ENCODE measurements at regions not wholly inside any gene's neighbourhood (a gene's known extent, or its start where the extent isn't known, plus 50 kb on each side); places are given as distances from the start of the nearest gene placed in this dataset.
A peak's percentile ranks its signal among the peaks of the same experiment; 100 is the strongest.
"Not testable (repeated sequence)": the region's sequence is repeated elsewhere in the genome, so short reads cannot be mapped to it uniquely, and the experiment has no call there.

- H3K36me3 ChIP-seq (ENCODE audit: control insufficient read depth in 2 of 3, insufficient read depth in 3 of 3, low read length in 3 of 3): no peaks in the 10 kb centered on the region
- FAIRE-seq: no peak
- no peak overlapping the region for H3K4me3 ChIP-seq (ENCODE audit: low read length in 3 of 3)
- peak in 3 of 5 donors; percentile 24 to 65 (median 37) for DNase-seq
- TF ChIP-seq, protein P1, sequence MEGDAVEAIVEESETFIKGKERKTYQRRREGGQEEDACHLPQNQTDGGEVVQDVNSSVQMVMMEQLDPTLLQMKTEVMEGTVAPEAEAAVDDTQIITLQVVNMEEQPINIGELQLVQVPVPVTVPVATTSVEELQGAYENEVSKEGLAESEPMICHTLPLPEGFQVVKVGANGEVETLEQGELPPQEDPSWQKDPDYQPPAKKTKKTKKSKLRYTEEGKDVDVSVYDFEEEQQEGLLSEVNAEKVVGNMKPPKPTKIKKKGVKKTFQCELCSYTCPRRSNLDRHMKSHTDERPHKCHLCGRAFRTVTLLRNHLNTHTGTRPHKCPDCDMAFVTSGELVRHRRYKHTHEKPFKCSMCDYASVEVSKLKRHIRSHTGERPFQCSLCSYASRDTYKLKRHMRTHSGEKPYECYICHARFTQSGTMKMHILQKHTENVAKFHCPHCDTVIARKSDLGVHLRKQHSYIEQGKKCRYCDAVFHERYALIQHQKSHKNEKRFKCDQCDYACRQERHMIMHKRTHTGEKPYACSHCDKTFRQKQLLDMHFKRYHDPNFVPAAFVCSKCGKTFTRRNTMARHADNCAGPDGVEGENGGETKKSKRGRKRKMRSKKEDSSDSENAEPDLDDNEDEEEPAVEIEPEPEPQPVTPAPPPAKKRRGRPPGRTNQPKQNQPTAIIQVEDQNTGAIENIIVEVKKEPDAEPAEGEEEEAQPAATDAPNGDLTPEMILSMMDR (IDR thresholded peaks at IDR 0.05; ENCODE audit: borderline replicate concordance, extremely low read depth, insufficient read depth): no peak
- H3K27ac ChIP-seq (ENCODE audit: low read depth in 2 of 2, low read length in 2 of 2): no peak overlapping the region
- intact Hi-C loops (cut with DNase I): no loop called here
- no peaks in the 10 kb centered on the region for H3K27me3 ChIP-seq (ENCODE audit: control insufficient read depth, insufficient read depth, low read length)
- no peak overlapping the region for H3K9ac ChIP-seq (ENCODE audit: low read length in 3 of 3)
- no peaks in the 10 kb centered on the region for H3K4me1 ChIP-seq (ENCODE audit: control insufficient read depth in 2 of 3, insufficient read depth in 2 of 3, low read depth in 1 of 3, low read length in 3 of 3)
- no peaks in the 10 kb centered on the region for H3K9me3 ChIP-seq (ENCODE audit: control insufficient read depth in 2 of 3, insufficient read depth in 1 of 3, low read length in 3 of 3)
Measured at GRCh38 chr1:5682626-5683225, 309.5 kb downstream of the NPHP4 start.

DNA sequence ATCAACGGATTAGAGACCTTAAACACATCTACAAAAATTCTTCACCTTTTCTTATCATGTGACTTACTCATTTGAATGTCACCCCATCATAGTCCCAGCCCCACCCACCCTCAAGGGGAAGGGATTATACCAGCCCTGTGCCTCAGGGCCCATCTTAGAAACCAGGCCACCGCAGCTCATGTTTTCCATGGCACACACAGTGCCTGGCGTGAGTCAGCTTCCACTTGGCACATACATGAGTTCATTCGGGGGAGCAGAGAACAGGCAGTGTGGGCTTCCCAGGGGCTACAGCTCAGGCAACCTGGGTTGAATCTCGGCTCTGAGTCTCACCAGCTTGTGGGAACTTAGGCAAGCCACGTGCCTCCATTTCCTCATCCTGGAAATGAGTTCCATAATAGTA lies 310.6 kb downstream of the NPHP4 start:
- Histone ChIP-seq H3K9me3 (ENCODE audit: control insufficient read depth in 2 of 3, insufficient read depth in 1 of 3, low read length in 3 of 3) (no peaks in the 10 kb centered on the region), H3K4me1 (ENCODE audit: control insufficient read depth in 2 of 3, insufficient read depth in 2 of 3, low read depth in 1 of 3, low read length in 3 of 3) (no peaks in the 10 kb centered on the region), H3K9ac (ENCODE audit: low read length in 3 of 3) (no peak overlapping the region), H3K36me3 (ENCODE audit: control insufficient read depth in 2 of 3, insufficient read depth in 3 of 3, low read length in 3 of 3) (no peaks in the 10 kb centered on the region), H3K27me3 (ENCODE audit: control insufficient read depth, insufficient read depth, low read length) (no peaks in the 10 kb centered on the region), H3K27ac (ENCODE audit: low read depth in 2 of 2, low read length in 2 of 2) (no peak overlapping the region), H3K4me3 (ENCODE audit: low read length in 3 of 3) (no peak overlapping the region)
- FAIRE-seq (no peak), DNase-seq (no peak)
- TF ChIP-seq, protein P1 (IDR thresholded peaks at IDR 0.05; ENCODE audit: borderline replicate concordance, extremely low read depth, insufficient read depth): no peak
- intact Hi-C loops (cut with DNase I): no loop called here

- H3K9me3 ChIP-seq (ENCODE audit: control insufficient read depth in 2 of 3, insufficient read depth in 1 of 3, low read length in 3 of 3): no peaks in the 10 kb centered on the region
- TF ChIP-seq, protein P1 (IDR thresholded peaks at IDR 0.05; ENCODE audit: borderline replicate concordance, extremely low read depth, insufficient read depth): no peak
- no peaks in the 10 kb centered on the region for H3K4me1 ChIP-seq (ENCODE audit: control insufficient read depth in 2 of 3, insufficient read depth in 2 of 3, low read depth in 1 of 3, low read length in 3 of 3)
- no peak for DNase-seq
- H3K4me3 ChIP-seq (ENCODE audit: low read length in 3 of 3): no peak overlapping the region
- H3K9ac ChIP-seq (ENCODE audit: low read length in 3 of 3): no peak overlapping the region
- no peak for FAIRE-seq
- no peak overlapping the region for H3K27ac ChIP-seq (ENCODE audit: low read depth in 2 of 2, low read length in 2 of 2)
- H3K27me3 ChIP-seq (ENCODE audit: control insufficient read depth, insufficient read depth, low read length): no peaks in the 10 kb centered on the region
- intact Hi-C loops (cut with DNase I): no loop called here
- H3K36me3 ChIP-seq (ENCODE audit: control insufficient read depth in 2 of 3, insufficient read depth in 3 of 3, low read length in 3 of 3): no peaks in the 10 kb centered on the region
Measured at GRCh38 chr1:5680600-5680999, 311.6 kb downstream of the NPHP4 start.

DNA sequence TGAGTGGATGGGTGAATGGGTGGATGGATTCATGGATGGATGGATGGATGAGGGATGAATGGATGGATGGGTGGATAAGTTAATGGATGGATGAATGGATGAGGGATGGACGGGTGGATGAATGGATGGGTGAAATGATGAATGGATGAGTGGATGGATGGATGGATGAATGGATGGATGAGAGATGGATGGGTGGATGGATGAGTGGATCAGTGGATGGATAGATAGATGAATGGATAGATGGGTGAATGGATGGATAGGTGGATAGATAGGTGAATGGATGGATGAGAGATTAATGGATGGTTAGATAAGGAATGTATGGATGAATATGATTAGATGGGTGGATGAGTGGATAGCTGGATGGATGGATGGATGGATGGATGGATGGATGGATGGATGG lies 313.5 kb downstream of the NPHP4 start:
- FAIRE-seq: no peak
- H3K27ac ChIP-seq (ENCODE audit: low read depth in 2 of 2, low read length in 2 of 2): no peak overlapping the region
- no peak overlapping the region for H3K9ac ChIP-seq (ENCODE audit: low read length in 3 of 3)
- intact Hi-C loops (cut with DNase I): no loop called here
- no peaks in the 10 kb centered on the region for H3K4me1 ChIP-seq (ENCODE audit: control insufficient read depth in 2 of 3, insufficient read depth in 2 of 3, low read depth in 1 of 3, low read length in 3 of 3)
- no peaks in the 10 kb centered on the region for H3K27me3 ChIP-seq (ENCODE audit: control insufficient read depth, insufficient read depth, low read length)
- no peaks in the 10 kb centered on the region for H3K9me3 ChIP-seq (ENCODE audit: control insufficient read depth in 2 of 3, insufficient read depth in 1 of 3, low read length in 3 of 3)
- DNase-seq: no peak
- no peaks in the 10 kb centered on the region for H3K36me3 ChIP-seq (ENCODE audit: control insufficient read depth in 2 of 3, insufficient read depth in 3 of 3, low read length in 3 of 3)
- TF ChIP-seq, protein P1 (IDR thresholded peaks at IDR 0.05; ENCODE audit: borderline replicate concordance, extremely low read depth, insufficient read depth): no peak
- no peak overlapping the region for H3K4me3 ChIP-seq (ENCODE audit: low read length in 3 of 3)

GRCh38 chr1:5672355-5672754 lies 319.9 kb downstream of the NPHP4 start:
- H3K36me3 ChIP-seq (ENCODE audit: control insufficient read depth in 2 of 3, insufficient read depth in 3 of 3, low read length in 3 of 3); H3K27me3 ChIP-seq (ENCODE audit: control insufficient read depth, insufficient read depth, low read length); H3K4me1 ChIP-seq (ENCODE audit: control insufficient read depth in 2 of 3, insufficient read depth in 2 of 3, low read depth in 1 of 3, low read length in 3 of 3); H3K4me3 ChIP-seq (ENCODE audit: low read length in 3 of 3); intact Hi-C loops (cut with DNase I); H3K9me3 ChIP-seq (ENCODE audit: control insufficient read depth in 2 of 3, insufficient read depth in 1 of 3, low read length in 3 of 3); H3K27ac ChIP-seq (ENCODE audit: low read depth in 2 of 2, low read length in 2 of 2); DNase-seq; FAIRE-seq; H3K9ac ChIP-seq (ENCODE audit: low read length in 3 of 3): not testable (repeated sequence)
